WTC11 (cell line): ENCODE measurements at regions not wholly inside any gene's neighbourhood (a gene's known extent, or its start where the extent isn't known, plus 50 kb on each side); places are given as distances from the start of the nearest gene placed in this dataset.

ENCODE experiments used
- ATAC-seq: fragments of 200-7000 bp; cut with Tn5 transposase; 2 replicates; pipeline ENCODE4 v1.10.0; 2021; ENCODE audit warnings: mild to moderate bottlenecking, moderate library complexity
- CTCF ChIA-PET: fragments of 300-600 bp; sonication (Branson Sonifier 250); formaldehyde crosslinking; loops from one replicate; lab custom pipeline; 2021; ENCODE audit warnings: antibody characterized with exemption; lab: Charles Lee
- POLR2A ChIA-PET: fragments of 350-600 bp; sonication (Branson Sonifier 250); formaldehyde crosslinking; loops from one replicate; lab custom pipeline; 2021; ENCODE audit warnings: antibody characterized with exemption; lab: Charles Lee
- DNase-seq: peaks from one replicate; pipeline ENCODE4 v3.0.0; 2021; ENCODE audit warnings: low spot score
- H3K27ac Mint-ChIP-seq: 2 replicates; pipeline ENCODE4 v1.8.0; 2021; ENCODE audit warnings: mixed read lengths
- H3K27me3 Mint-ChIP-seq: 2 replicates; pipeline ENCODE4 v1.8.0; 2021; ENCODE audit warnings: low read depth, mild to moderate bottlenecking, moderate library complexity, mixed read lengths
- H3K36me3 Mint-ChIP-seq: 2 replicates; pipeline ENCODE4 v1.8.0; 2021; ENCODE audit warnings: mixed read lengths
- H3K4me1 Mint-ChIP-seq: 2 replicates; pipeline ENCODE4 v1.8.0; 2022; ENCODE audit warnings: mixed read lengths
- H3K4me3 Mint-ChIP-seq: 2 replicates; pipeline ENCODE4 v1.8.0; 2021; ENCODE audit warnings: mild to moderate bottlenecking, moderate library complexity, mixed read lengths
- H3K9me3 Mint-ChIP-seq: 2 replicates; pipeline ENCODE4 v1.8.0; 2021; ENCODE audit warnings: mixed read lengths
- ATF3 ChIP-seq: sonication (generic); formaldehyde crosslinking; conservative IDR thresholded peaks from 2 replicates; pipeline ENCODE4 v1.8.1; 2022; ENCODE audit warnings: mild to moderate bottlenecking, missing genetic modification reagents
- CREM ChIP-seq: sonication (generic); formaldehyde crosslinking; IDR thresholded peaks from 2 replicates; pipeline ENCODE4 v1.8.1; 2022; ENCODE audit warnings: mild to moderate bottlenecking, missing genetic modification reagents, moderate library complexity
- EMX1 ChIP-seq: fragments of 250-450 bp; sonication (Bioruptor Pico); IDR thresholded peaks from 2 replicates; pipeline ENCODE4 v1.8.0; 2021; ENCODE audit warnings: mild to moderate bottlenecking
- ETV6 ChIP-seq: sonication (generic); formaldehyde crosslinking; IDR thresholded peaks from 2 replicates; pipeline ENCODE4 v1.8.1; 2022; ENCODE audit warnings: mild to moderate bottlenecking, missing genetic modification reagents
- JAZF1 ChIP-seq: fragments of 250-450 bp; sonication (Bioruptor Pico); IDR thresholded peaks from 2 replicates; pipeline ENCODE4 v1.9.0; 2021; ENCODE audit warnings: moderate library complexity, mild to moderate bottlenecking, inconsistent platforms
- JUN ChIP-seq: sonication (generic); formaldehyde crosslinking; IDR thresholded peaks from 2 replicates; pipeline ENCODE4 v1.8.0; 2023; ENCODE audit warnings: mild to moderate bottlenecking, missing genetic modification reagents
- MAX ChIP-seq: sonication (generic); formaldehyde crosslinking; IDR thresholded peaks from 2 replicates; pipeline ENCODE4 v1.8.0; 2022; ENCODE audit warnings: mild to moderate bottlenecking, missing genetic modification reagents
- MYBL2 ChIP-seq: sonication (generic); formaldehyde crosslinking; IDR thresholded peaks from 2 replicates; pipeline ENCODE4 v1.8.1; 2023; ENCODE audit warnings: mild to moderate bottlenecking, moderate library complexity, missing genetic modification reagents
- NFATC4 ChIP-seq: fragments of 250-450 bp; sonication (Bioruptor Pico); IDR thresholded peaks from 2 replicates; pipeline ENCODE4 v1.9.0; 2021; ENCODE audit warnings: mild to moderate bottlenecking
- NR3C1 ChIP-seq: sonication (generic); formaldehyde crosslinking; conservative IDR thresholded peaks from 2 replicates; pipeline ENCODE4 v1.8.1; 2023; ENCODE audit warnings: low read depth, mild to moderate bottlenecking, missing genetic modification reagents
- PREB ChIP-seq: sonication (generic); formaldehyde crosslinking; IDR thresholded peaks from 2 replicates; pipeline ENCODE4 v1.8.1; 2022; ENCODE audit warnings: mild to moderate bottlenecking, missing genetic modification reagents, moderate library complexity, borderline replicate concordance
- RORB ChIP-seq: fragments of 250-450 bp; sonication (Bioruptor Pico); IDR thresholded peaks from 2 replicates; pipeline ENCODE4 v1.9.0; 2021; ENCODE audit warnings: mild to moderate bottlenecking
- ZBTB21 ChIP-seq: sonication (generic); formaldehyde crosslinking; IDR thresholded peaks from 2 replicates; pipeline ENCODE4 v1.8.1; 2023; ENCODE audit warnings: mild to moderate bottlenecking, missing genetic modification reagents, borderline replicate concordance
- ZNF219 ChIP-seq: sonication (generic); formaldehyde crosslinking; IDR thresholded peaks from 2 replicates; pipeline ENCODE4 v1.8.0; 2023; ENCODE audit warnings: missing genetic modification reagents, mild to moderate bottlenecking, borderline replicate concordance
- ZNF281 ChIP-seq: sonication (generic); formaldehyde crosslinking; IDR thresholded peaks from 2 replicates; pipeline ENCODE4 v1.8.0; 2023; ENCODE audit warnings: mild to moderate bottlenecking, missing genetic modification reagents
- TF ChIP-seq, protein P1 (sequence below): sonication (generic); formaldehyde crosslinking; IDR thresholded peaks from 2 replicates; pipeline ENCODE4 v1.8.0; 2022; ENCODE audit warnings: missing genetic modification reagents
- TF ChIP-seq, protein P2 (sequence below): fragments of 250-450 bp; sonication (Bioruptor Pico); IDR thresholded peaks from 2 replicates; pipeline ENCODE4 v1.9.0; 2021; ENCODE audit warnings: mild to moderate bottlenecking

GRCh38 chr14:54047645-54048308 is 91.2 kb upstream of the BMP4 start (continued):
- no peak for TF ChIP-seq ZBTB21 (CRISPR knock-in tag)

DNA sequence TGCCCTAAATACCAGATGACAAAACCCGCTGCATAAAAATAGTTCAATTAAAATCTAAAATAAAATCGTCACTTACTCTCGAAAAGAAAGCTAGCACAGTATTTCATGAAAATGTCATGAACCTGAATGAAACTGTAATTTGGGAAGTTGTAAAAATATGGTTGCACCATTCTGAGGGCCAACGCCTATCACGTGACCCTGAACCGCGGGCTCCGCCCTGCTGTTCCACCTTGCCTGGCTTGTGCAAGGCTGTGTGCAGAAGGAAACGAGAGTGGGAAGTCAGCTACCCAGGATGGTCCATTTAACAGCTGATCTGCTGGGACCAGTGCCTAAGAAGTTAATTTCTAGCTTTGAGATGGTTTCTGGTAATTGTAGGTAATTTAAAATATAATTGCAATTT is 91.7 kb upstream of the BMP4 start:
- Mint-ChIP-seq H3K4me1 (peaks cover 8% of the 10 kb centered on the region), H3K27me3 (no peaks in the 10 kb centered on the region), H3K9me3 (no peaks in the 10 kb centered on the region), H3K27ac (no peak overlapping the region), H3K4me3 (no peak overlapping the region), H3K36me3 (no peaks in the 10 kb centered on the region)
- ChIA-PET POLR2A (interaction anchor here (0.6 kb wide), 1 partner anchor 754 kb away, joined by 4 read pairs; no protein-coding TSS in a partner anchor), CTCF (interaction anchor here (0.7 to 1.2 kb wide), 2 partner anchors 47 to 1251 kb away, joined by 3 to 4 read pairs; no protein-coding TSS in a partner anchor)
- no peak for DNase-seq
- no peak for ATAC-seq
- no peak for TF ChIP-seq MAX
- TF ChIP-seq, protein P1, sequence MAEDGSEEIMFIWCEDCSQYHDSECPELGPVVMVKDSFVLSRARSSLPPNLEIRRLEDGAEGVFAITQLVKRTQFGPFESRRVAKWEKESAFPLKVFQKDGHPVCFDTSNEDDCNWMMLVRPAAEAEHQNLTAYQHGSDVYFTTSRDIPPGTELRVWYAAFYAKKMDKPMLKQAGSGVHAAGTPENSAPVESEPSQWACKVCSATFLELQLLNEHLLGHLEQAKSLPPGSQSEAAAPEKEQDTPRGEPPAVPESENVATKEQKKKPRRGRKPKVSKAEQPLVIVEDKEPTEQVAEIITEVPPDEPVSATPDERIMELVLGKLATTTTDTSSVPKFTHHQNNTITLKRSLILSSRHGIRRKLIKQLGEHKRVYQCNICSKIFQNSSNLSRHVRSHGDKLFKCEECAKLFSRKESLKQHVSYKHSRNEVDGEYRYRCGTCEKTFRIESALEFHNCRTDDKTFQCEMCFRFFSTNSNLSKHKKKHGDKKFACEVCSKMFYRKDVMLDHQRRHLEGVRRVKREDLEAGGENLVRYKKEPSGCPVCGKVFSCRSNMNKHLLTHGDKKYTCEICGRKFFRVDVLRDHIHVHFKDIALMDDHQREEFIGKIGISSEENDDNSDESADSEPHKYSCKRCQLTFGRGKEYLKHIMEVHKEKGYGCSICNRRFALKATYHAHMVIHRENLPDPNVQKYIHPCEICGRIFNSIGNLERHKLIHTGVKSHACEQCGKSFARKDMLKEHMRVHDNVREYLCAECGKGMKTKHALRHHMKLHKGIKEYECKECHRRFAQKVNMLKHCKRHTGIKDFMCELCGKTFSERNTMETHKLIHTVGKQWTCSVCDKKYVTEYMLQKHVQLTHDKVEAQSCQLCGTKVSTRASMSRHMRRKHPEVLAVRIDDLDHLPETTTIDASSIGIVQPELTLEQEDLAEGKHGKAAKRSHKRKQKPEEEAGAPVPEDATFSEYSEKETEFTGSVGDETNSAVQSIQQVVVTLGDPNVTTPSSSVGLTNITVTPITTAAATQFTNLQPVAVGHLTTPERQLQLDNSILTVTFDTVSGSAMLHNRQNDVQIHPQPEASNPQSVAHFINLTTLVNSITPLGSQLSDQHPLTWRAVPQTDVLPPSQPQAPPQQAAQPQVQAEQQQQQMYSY (CRISPR knock-in tag), result no peak

DNA sequence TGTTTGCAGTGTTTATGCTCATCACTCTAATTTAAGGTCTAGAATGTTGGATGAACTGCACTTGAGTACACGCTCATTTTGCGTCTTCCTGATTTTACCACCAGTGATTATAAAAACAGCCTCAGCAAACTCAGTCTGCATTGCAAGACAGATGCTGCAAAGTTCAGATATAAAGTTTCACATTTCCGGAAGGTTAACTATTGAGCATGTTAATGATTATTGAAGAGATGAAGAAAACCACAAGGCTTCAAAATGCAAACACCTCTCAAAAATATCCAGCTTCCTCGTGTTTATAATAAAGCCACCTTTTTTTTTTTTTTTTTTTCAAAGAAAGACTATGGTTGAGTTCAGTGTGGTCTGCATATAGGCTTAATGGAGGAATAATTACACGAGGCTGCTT is 92.1 kb upstream of the BMP4 start:
- ATAC-seq (no peak), DNase-seq (no peak)
- Mint-ChIP-seq H3K4me1 (peaks cover 8% of the 10 kb centered on the region), H3K27ac (no peak overlapping the region), H3K36me3 (no peaks in the 10 kb centered on the region), H3K9me3 (no peaks in the 10 kb centered on the region), H3K27me3 (no peaks in the 10 kb centered on the region), H3K4me3 (no peak overlapping the region)
- TF ChIP-seq EMX1 (CRISPR knock-in tag) (no peak), PREB (CRISPR knock-in tag) (no peak), ZNF219 (CRISPR knock-in tag) (no peak)
- TF ChIP-seq, protein P2, sequence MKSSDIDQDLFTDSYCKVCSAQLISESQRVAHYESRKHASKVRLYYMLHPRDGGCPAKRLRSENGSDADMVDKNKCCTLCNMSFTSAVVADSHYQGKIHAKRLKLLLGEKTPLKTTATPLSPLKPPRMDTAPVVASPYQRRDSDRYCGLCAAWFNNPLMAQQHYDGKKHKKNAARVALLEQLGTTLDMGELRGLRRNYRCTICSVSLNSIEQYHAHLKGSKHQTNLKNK (CRISPR knock-in tag), result no peak
- CTCF ChIA-PET, result interaction anchor here (0.7 to 1.2 kb wide), 2 partner anchors 47 to 1252 kb away, joined by 3 to 4 read pairs; no protein-coding TSS in a partner anchor
- POLR2A ChIA-PET, result interaction anchor here (0.6 kb wide), 1 partner anchor 755 kb away, joined by 4 read pairs; no protein-coding TSS in a partner anchor

DNA sequence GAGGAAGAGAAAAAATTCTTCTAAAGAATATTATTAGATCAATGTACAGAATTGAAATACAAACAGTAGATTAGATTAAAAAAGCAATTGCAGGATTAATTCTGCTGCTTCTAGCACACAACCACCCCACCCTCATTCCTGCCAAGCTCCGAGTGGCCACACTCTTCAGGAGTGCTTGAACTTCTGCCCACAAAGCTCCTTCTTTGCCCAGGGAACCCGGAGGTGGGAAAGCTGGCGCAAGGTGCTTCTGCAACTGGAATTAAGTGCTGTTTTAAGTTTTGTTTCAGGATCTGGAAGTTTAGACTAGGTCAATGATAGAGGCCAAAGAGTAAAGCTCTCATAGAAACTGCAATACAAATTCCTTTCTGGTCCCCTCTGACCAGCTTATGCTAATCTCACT is 94.1 kb upstream of the BMP4 start:
- no peaks in the 10 kb centered on the region for H3K4me1 Mint-ChIP-seq
- no peaks in the 10 kb centered on the region for H3K27me3 Mint-ChIP-seq
- H3K9me3 Mint-ChIP-seq, result no peaks in the 10 kb centered on the region
- DNase-seq (no peak), ATAC-seq (no peak)
- POLR2A ChIA-PET, result no interaction called here
- no peak for TF ChIP-seq ATF3 (CRISPR knock-in tag)
- no peak for TF ChIP-seq MAX
- TF ChIP-seq MYBL2 (CRISPR knock-in tag), result no peak
- TF ChIP-seq JAZF1 (CRISPR knock-in tag), result no peak
- TF ChIP-seq NR3C1 (CRISPR knock-in tag), result no peak
- TF ChIP-seq NFATC4, result no peak
- no peak for TF ChIP-seq CREM (CRISPR knock-in tag)
- TF ChIP-seq JUN (CRISPR knock-in tag), result no peak
- TF ChIP-seq ETV6 (CRISPR knock-in tag), result no peak
- no peak for TF ChIP-seq PREB (CRISPR knock-in tag)
- no peak for TF ChIP-seq ZNF281 (CRISPR knock-in tag)
- TF ChIP-seq RORB (CRISPR knock-in tag), result no peak
- CTCF ChIA-PET, result interaction anchor here (1.4 to 2.1 kb wide), 2 partner anchors 124 to 278 kb away, joined by 3 to 4 read pairs; no protein-coding TSS in a partner anchor
- H3K36me3 Mint-ChIP-seq, result no peaks in the 10 kb centered on the region
- no peak overlapping the region for H3K4me3 Mint-ChIP-seq
- H3K27ac Mint-ChIP-seq, result no peak overlapping the region
